ENCODE measurements at regions not wholly inside any gene's neighbourhood (a gene's known extent, or its start where the extent isn't known, plus 50 kb on each side); places are given as distances from the start of the nearest gene placed in this dataset.

GRCh38 chr15:96460106-96460505 is 129.6 kb downstream of the NR2F2 start:
- ChIA-PET POLR2A (ENCODE audit: unreplicated experiment) (no interaction called here), CTCF (no interaction called here)
- Histone ChIP-seq H3K9ac (ENCODE audit: low read depth, low read length) (no peak overlapping the region), H3K18ac (ENCODE audit: low read depth, low read length) (no peak overlapping the region), H4K91ac (ENCODE audit: insufficient read depth, low read depth, low read length) (no peak overlapping the region), H3K4me3 (ENCODE audit: insufficient read depth, low read depth, low read length) (no peak overlapping the region), H2BK20ac (ENCODE audit: low read depth, low read length) (no peak overlapping the region), H4K8ac (ENCODE audit: low read depth in 2 of 2, low read length in 2 of 2) (no peak overlapping the region), H3K36me3 (ENCODE audit: control insufficient read depth, insufficient read depth, low read length) (no peaks in the 10 kb centered on the region), H3K23ac (ENCODE audit: low read depth, low read length) (no peak overlapping the region), H3K27ac (ENCODE audit: insufficient read depth, low read length) (no peak overlapping the region), H3K9me1 (ENCODE audit: insufficient read depth, low read length) (no peaks in the 10 kb centered on the region), H3K9me3 (ENCODE audit: control insufficient read depth, insufficient read depth, low read length) (no peaks in the 10 kb centered on the region), H3K4ac (ENCODE audit: low read depth, low read length) (no peak overlapping the region), H2BK5ac (ENCODE audit: low read depth, low read length, poor library complexity, severe bottlenecking) (no peak overlapping the region), H3K4me1 (ENCODE audit: control insufficient read depth, insufficient read depth, low read length) (no peaks in the 10 kb centered on the region), H3K79me1 (ENCODE audit: low read depth in 1 of 2, low read length in 2 of 2) (no peaks in the 10 kb centered on the region), H3K27me3 (ENCODE audit: control insufficient read depth, insufficient read depth, low read length) (no peaks in the 10 kb centered on the region), H3K56ac (ENCODE audit: extremely low read depth, insufficient read depth, low read length) (no peak overlapping the region), H2BK120ac (ENCODE audit: low read depth, low read length) (no peak overlapping the region), H3K4me2 (ENCODE audit: low read depth, low read length) (no peak overlapping the region), H2BK15ac (ENCODE audit: low read depth, low read length) (no peak overlapping the region), H4K20me1 (ENCODE audit: insufficient read depth, low read length) (no peaks in the 10 kb centered on the region), H3K14ac (replicated peaks; ENCODE audit: low read depth, low read length) (no peak overlapping the region), H4K5ac (ENCODE audit: low read depth, low read length) (no peak overlapping the region), H2AFZ (replicated peaks; ENCODE audit: low read length, poor library complexity) (no peak overlapping the region), H2AK5ac (ENCODE audit: low read depth, low read length) (no peak overlapping the region), H2AK9ac (replicated peaks; ENCODE audit: low read depth, low read length, poor library complexity) (no peak overlapping the region)
- ATAC-seq (ENCODE audit: low read depth) = no peak
- DNase-seq = no peak
- intact Hi-C loops (cut with micrococcal nuclease) = no loop called here
- dilution Hi-C loops (cut with HindIII; ENCODE audit: low sequenced_read_pairs, unreplicated experiment) = no loop called here
- in situ Hi-C loops (cut with MboI; ENCODE audit: low sequenced_read_pairs) = no loop called here
- no TSS peak for BruUV-seq (replicated peaks)
- no CpG with 5 or more reads among the region's 1 CpG for WGBS, 2 experiments (ENCODE audit: extremely low coverage in 2 of 2, insufficient read length in 1 of 2)
- TF ChIP-seq SMC3 (IDR thresholded peaks at IDR 0.05; ENCODE audit: low read depth, low read length) (no peak), NFE2L2 (IDR thresholded peaks at IDR 0.05; ENCODE audit: low read depth, low read length) (no peak), CTCF (conservative IDR thresholded peaks at IDR 0.05; ENCODE audit: low read depth, low read length) (no peak), FOS (IDR thresholded peaks at IDR 0.05; ENCODE audit: low read depth, low read length) (no peak), BHLHE40 (IDR thresholded peaks at IDR 0.05; ENCODE audit: low read depth, low read length) (no peak), MXI1 (IDR thresholded peaks at IDR 0.05; ENCODE audit: borderline replicate concordance, low read depth, low read length) (no peak), USF2 (IDR thresholded peaks at IDR 0.05; ENCODE audit: low read depth, low read length) (no peak)

Data from IMR-90 (cell line).